ENCODE measurements at regions not wholly inside any gene's neighbourhood (a gene's known extent, or its start where the extent isn't known, plus 50 kb on each side); places are given as distances from the start of the nearest gene placed in this dataset.
"Not testable (repeated sequence)": the region's sequence is repeated elsewhere in the genome, so short reads cannot be mapped to it uniquely, and the experiment has no call there.

DNA sequence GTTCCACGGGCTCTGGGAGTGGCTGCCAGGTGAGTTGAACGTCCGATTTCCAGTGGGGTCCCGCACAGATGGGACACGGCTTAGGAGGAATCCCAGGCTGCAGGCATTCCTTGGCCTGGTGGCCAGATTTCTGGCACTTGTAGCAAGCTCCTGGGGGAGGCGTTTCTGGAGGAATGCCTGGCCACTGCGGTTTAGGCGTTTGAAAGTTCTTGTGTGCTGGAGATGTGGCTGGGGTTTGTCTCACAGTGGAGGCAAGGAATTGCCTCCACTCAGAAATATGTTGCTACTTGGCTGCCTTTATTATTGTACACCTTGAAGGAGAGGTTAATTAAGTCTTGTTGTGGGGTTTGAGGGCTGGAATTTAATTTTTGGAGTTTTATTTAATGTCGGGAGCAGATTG lies 583.3 kb upstream of the MDGA2 start:
- H3K9ac ChIP-seq (ENCODE audit: control insufficient read depth, extremely low read depth, insufficient read depth, low read length); DNase-seq (ENCODE audit: low read depth, low spot score); H3K79me2 ChIP-seq (ENCODE audit: control insufficient read depth, insufficient read depth, low read length); FAIRE-seq; dilution Hi-C loops (cut with MboI; ENCODE audit: extremely low pct_ligation_motif_present, low sequenced_read_pairs); H4K20me1 ChIP-seq (ENCODE audit: control insufficient read depth, extremely low read depth, insufficient read depth, low read length); H3K4me3 ChIP-seq (ENCODE audit: control insufficient read depth in 2 of 3, extremely low read depth in 1 of 3, insufficient read depth in 2 of 3, low read depth in 1 of 3, low read length in 3 of 3); H3K9me3 ChIP-seq (ENCODE audit: control insufficient read depth, low read depth, low read length); H3K9me1 ChIP-seq (ENCODE audit: control insufficient read depth, extremely low read depth, insufficient read depth, low read length); H2AFZ ChIP-seq (ENCODE audit: control insufficient read depth, low read length); H3K27me3 ChIP-seq (ENCODE audit: control insufficient read depth, extremely low read depth, insufficient read depth, low read length); H3K4me2 ChIP-seq (ENCODE audit: control insufficient read depth, extremely low read depth, insufficient read depth, low read depth, low read length); H3K36me3 ChIP-seq (ENCODE audit: control insufficient read depth in 2 of 2, extremely low read depth in 1 of 2, insufficient read depth in 2 of 2, low read length in 2 of 2); H3K4me1 ChIP-seq (ENCODE audit: control insufficient read depth, extremely low read depth, insufficient read depth, low read length); H3K27ac ChIP-seq (ENCODE audit: control insufficient read depth, insufficient read depth, low read length): not testable (repeated sequence)

DNA sequence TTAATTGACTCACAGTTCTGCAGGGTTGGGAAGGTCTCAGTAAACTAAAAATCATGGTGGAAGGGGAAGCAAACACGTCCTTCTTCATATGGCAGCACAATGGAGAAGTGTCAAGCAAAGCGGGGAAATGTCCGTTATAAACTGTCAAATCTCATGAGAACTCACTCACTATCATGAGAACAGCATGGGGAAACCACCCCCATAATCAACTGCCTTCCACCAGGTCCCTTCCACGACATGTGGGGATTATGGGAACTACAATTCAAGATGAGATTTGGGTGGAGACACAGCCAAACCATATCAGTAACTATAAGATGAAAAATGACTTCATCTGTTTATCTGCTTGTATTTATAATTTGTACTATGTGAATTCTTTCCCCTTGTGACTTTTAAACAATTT lies 577.6 kb upstream of the MDGA2 start:
- H3K27ac ChIP-seq (ENCODE audit: control insufficient read depth, insufficient read depth, low read length), result no peak overlapping the region
- no peaks in the 10 kb centered on the region for H3K36me3 ChIP-seq (ENCODE audit: control insufficient read depth in 2 of 2, extremely low read depth in 1 of 2, insufficient read depth in 2 of 2, low read length in 2 of 2)
- no peaks in the 10 kb centered on the region for H3K27me3 ChIP-seq (ENCODE audit: control insufficient read depth, extremely low read depth, insufficient read depth, low read length)
- H3K9ac ChIP-seq (ENCODE audit: control insufficient read depth, extremely low read depth, insufficient read depth, low read length), result no peak overlapping the region
- no peaks in the 10 kb centered on the region for H3K9me1 ChIP-seq (ENCODE audit: control insufficient read depth, extremely low read depth, insufficient read depth, low read length)
- no peaks in the 10 kb centered on the region for H3K79me2 ChIP-seq (ENCODE audit: control insufficient read depth, insufficient read depth, low read length)
- H3K4me2 ChIP-seq (ENCODE audit: control insufficient read depth, extremely low read depth, insufficient read depth, low read depth, low read length), result no peak overlapping the region
- H3K4me1 ChIP-seq (ENCODE audit: control insufficient read depth, extremely low read depth, insufficient read depth, low read length), result no peaks in the 10 kb centered on the region
- no peaks in the 10 kb centered on the region for H3K9me3 ChIP-seq (ENCODE audit: control insufficient read depth, low read depth, low read length)
- FAIRE-seq, result no peak
- H3K4me3 ChIP-seq (ENCODE audit: control insufficient read depth in 2 of 3, extremely low read depth in 1 of 3, insufficient read depth in 2 of 3, low read depth in 1 of 3, low read length in 3 of 3), result no peak overlapping the region
- DNase-seq (ENCODE audit: low read depth, low spot score), result no peak
- H4K20me1 ChIP-seq (ENCODE audit: control insufficient read depth, extremely low read depth, insufficient read depth, low read length), result no peaks in the 10 kb centered on the region
- no peak overlapping the region for H2AFZ ChIP-seq (ENCODE audit: control insufficient read depth, low read length)
- TF ChIP-seq EZH2 (IDR thresholded peaks at IDR 0.05; ENCODE audit: low read length), result no peak
- TF ChIP-seq, protein P1, sequence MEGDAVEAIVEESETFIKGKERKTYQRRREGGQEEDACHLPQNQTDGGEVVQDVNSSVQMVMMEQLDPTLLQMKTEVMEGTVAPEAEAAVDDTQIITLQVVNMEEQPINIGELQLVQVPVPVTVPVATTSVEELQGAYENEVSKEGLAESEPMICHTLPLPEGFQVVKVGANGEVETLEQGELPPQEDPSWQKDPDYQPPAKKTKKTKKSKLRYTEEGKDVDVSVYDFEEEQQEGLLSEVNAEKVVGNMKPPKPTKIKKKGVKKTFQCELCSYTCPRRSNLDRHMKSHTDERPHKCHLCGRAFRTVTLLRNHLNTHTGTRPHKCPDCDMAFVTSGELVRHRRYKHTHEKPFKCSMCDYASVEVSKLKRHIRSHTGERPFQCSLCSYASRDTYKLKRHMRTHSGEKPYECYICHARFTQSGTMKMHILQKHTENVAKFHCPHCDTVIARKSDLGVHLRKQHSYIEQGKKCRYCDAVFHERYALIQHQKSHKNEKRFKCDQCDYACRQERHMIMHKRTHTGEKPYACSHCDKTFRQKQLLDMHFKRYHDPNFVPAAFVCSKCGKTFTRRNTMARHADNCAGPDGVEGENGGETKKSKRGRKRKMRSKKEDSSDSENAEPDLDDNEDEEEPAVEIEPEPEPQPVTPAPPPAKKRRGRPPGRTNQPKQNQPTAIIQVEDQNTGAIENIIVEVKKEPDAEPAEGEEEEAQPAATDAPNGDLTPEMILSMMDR (optimal IDR thresholded peaks at IDR 0.05 in 1 of 3, IDR thresholded peaks at IDR 0.05 in 1 of 3, conservative IDR thresholded peaks at IDR 0.05 in 1 of 3; ENCODE audit: extremely low read depth in 1 of 3, insufficient read depth in 2 of 3, low read length in 3 of 3), result no peak
- dilution Hi-C loops (cut with MboI; ENCODE audit: extremely low pct_ligation_motif_present, low sequenced_read_pairs), result no loop called here

- TF ChIP-seq EZH2 (IDR thresholded peaks at IDR 0.05; ENCODE audit: low read length), result no peak
- TF ChIP-seq, protein P1 (optimal IDR thresholded peaks at IDR 0.05 in 1 of 3, IDR thresholded peaks at IDR 0.05 in 1 of 3, conservative IDR thresholded peaks at IDR 0.05 in 1 of 3; ENCODE audit: extremely low read depth in 1 of 3, insufficient read depth in 2 of 3, low read length in 3 of 3), result no peak
- DNase-seq (ENCODE audit: low read depth, low spot score), result no peak
- H3K27ac ChIP-seq (ENCODE audit: control insufficient read depth, insufficient read depth, low read length), result no peak overlapping the region
- no peak overlapping the region for H3K4me3 ChIP-seq (ENCODE audit: control insufficient read depth in 2 of 3, extremely low read depth in 1 of 3, insufficient read depth in 2 of 3, low read depth in 1 of 3, low read length in 3 of 3)
- no peaks in the 10 kb centered on the region for H3K79me2 ChIP-seq (ENCODE audit: control insufficient read depth, insufficient read depth, low read length)
- no peak overlapping the region for H3K9ac ChIP-seq (ENCODE audit: control insufficient read depth, extremely low read depth, insufficient read depth, low read length)
- no peaks in the 10 kb centered on the region for H3K9me3 ChIP-seq (ENCODE audit: control insufficient read depth, low read depth, low read length)
- H2AFZ ChIP-seq (ENCODE audit: control insufficient read depth, low read length), result no peak overlapping the region
- no peaks in the 10 kb centered on the region for H3K36me3 ChIP-seq (ENCODE audit: control insufficient read depth in 2 of 2, extremely low read depth in 1 of 2, insufficient read depth in 2 of 2, low read length in 2 of 2)
- H3K4me2 ChIP-seq (ENCODE audit: control insufficient read depth, extremely low read depth, insufficient read depth, low read depth, low read length), result no peak overlapping the region
- no peak for FAIRE-seq
- no peaks in the 10 kb centered on the region for H3K27me3 ChIP-seq (ENCODE audit: control insufficient read depth, extremely low read depth, insufficient read depth, low read length)
- no peaks in the 10 kb centered on the region for H3K9me1 ChIP-seq (ENCODE audit: control insufficient read depth, extremely low read depth, insufficient read depth, low read length)
- no peaks in the 10 kb centered on the region for H4K20me1 ChIP-seq (ENCODE audit: control insufficient read depth, extremely low read depth, insufficient read depth, low read length)
- dilution Hi-C loops (cut with MboI; ENCODE audit: extremely low pct_ligation_motif_present, low sequenced_read_pairs), result no loop called here
- H3K4me1 ChIP-seq (ENCODE audit: control insufficient read depth, extremely low read depth, insufficient read depth, low read length), result no peaks in the 10 kb centered on the region
Observed at GRCh38 chr14:48251290-48251689, 575.9 kb upstream of the MDGA2 start.
